ENCODE measurements at regions not wholly inside any gene's neighbourhood (a gene's known extent, or its start where the extent isn't known, plus 50 kb on each side); places are given as distances from the start of the nearest gene placed in this dataset.

GRCh38 chr13:83272652-83273240 lies 609.5 kb downstream of the SLITRK1 start:
- DNase-seq (ENCODE audit: low spot score) (no peak), ATAC-seq (ENCODE audit: low FRiP score) (no peak)
- no peak for TF ChIP-seq CTCF (IDR thresholded peaks at IDR 0.05)

GRCh38 chr13:83272076-83272475 lies 610.2 kb downstream of the SLITRK1 start:
- ATAC-seq (ENCODE audit: low FRiP score) (no peak), DNase-seq (ENCODE audit: low spot score) (no peak)
- no peak for TF ChIP-seq CTCF (IDR thresholded peaks at IDR 0.05)

GRCh38 chr13:83265279-83265678 lies 617.0 kb downstream of the SLITRK1 start:
- DNase-seq (ENCODE audit: low spot score) (no peak), ATAC-seq (ENCODE audit: low FRiP score) (no peak)
- no peak for TF ChIP-seq CTCF (IDR thresholded peaks at IDR 0.05)

- no peak for TF ChIP-seq CTCF (IDR thresholded peaks at IDR 0.05)
- DNase-seq (ENCODE audit: low spot score) (no peak), ATAC-seq (ENCODE audit: low FRiP score) (no peak)
Measured at GRCh38 chr13:83248751-83249150, 633.5 kb downstream of the SLITRK1 start.

- TF ChIP-seq CTCF (IDR thresholded peaks at IDR 0.05), result no peak
- ATAC-seq (ENCODE audit: low FRiP score) (no peak), DNase-seq (ENCODE audit: low spot score) (no peak)
Measured at GRCh38 chr13:83232626-83233025, 649.6 kb downstream of the SLITRK1 start.

- DNase-seq (ENCODE audit: low spot score) (no peak), ATAC-seq (ENCODE audit: low FRiP score) (no peak)
- TF ChIP-seq CTCF (IDR thresholded peaks at IDR 0.05), result no peak
Measured at GRCh38 chr13:83229574-83230305, 652.5 kb downstream of the SLITRK1 start.

- ATAC-seq (ENCODE audit: low FRiP score), result no peak
Measured at GRCh38 chr13:83223546-83223945, 658.7 kb downstream of the SLITRK1 start.

More at GRCh38 chr13:83223546-83223945, 658.7 kb downstream of the SLITRK1 start:
- no peak for TF ChIP-seq CTCF (IDR thresholded peaks at IDR 0.05)
- no peak for DNase-seq (ENCODE audit: low spot score)

Data from omental fat pad (tissue), 3 donors.